ENCODE measurements at regions not wholly inside any gene's neighbourhood (a gene's known extent, or its start where the extent isn't known, plus 50 kb on each side); places are given as distances from the start of the nearest gene placed in this dataset.

GRCh38 chr14:86902176-86902950 lies 1090.6 kb downstream of the GALC start:
- no peak for TF ChIP-seq CTCF (IDR thresholded peaks at IDR 0.05; ENCODE audit: extremely low read depth in 1 of 2, insufficient read depth in 1 of 2, low read depth in 1 of 2, low read length in 2 of 2)
- no peak for TF ChIP-seq EZH2 (IDR thresholded peaks at IDR 0.05; ENCODE audit: borderline replicate concordance, low read depth, low read length, severe bottlenecking)
- no peak for TF ChIP-seq JUN (IDR thresholded peaks at IDR 0.05; ENCODE audit: borderline replicate concordance, insufficient read depth, insufficient read length, low read depth)
- no peak for TF ChIP-seq POLR2AphosphoS5 (IDR thresholded peaks at IDR 0.05; ENCODE audit: insufficient read depth, low read depth, low read length)
- TF ChIP-seq GATA2 (IDR thresholded peaks at IDR 0.05; ENCODE audit: insufficient read depth, insufficient read length, low read depth, low read length), result no peak
- no peak for TF ChIP-seq MAX (IDR thresholded peaks at IDR 0.05; ENCODE audit: insufficient read depth, insufficient read length)
- TF ChIP-seq POLR2A (IDR thresholded peaks at IDR 0.05; ENCODE audit: low read depth, low read length), result no peak
- TF ChIP-seq MYC (IDR thresholded peaks at IDR 0.05; ENCODE audit: low read depth, low read length), result no peak
- TF ChIP-seq FOS (IDR thresholded peaks at IDR 0.05; ENCODE audit: borderline replicate concordance, insufficient read depth, low read length), result no peak
